GM12873 (cell line): ENCODE measurements at regions not wholly inside any gene's neighbourhood (a gene's known extent, or its start where the extent isn't known, plus 50 kb on each side); places are given as distances from the start of the nearest gene placed in this dataset.

ENCODE experiments used
- CTCF ChIP-seq: IDR thresholded peaks from 2 replicates; pipeline ENCODE4 v1.5.1; 2012; ENCODE audit warnings: low read depth, mild to moderate bottlenecking, moderate library complexity, low read length, control low read depth; ENCODE audit not compliant: insufficient read depth; ENCODE audit errors: missing control alignments

GRCh38 chrX:140608111-140608510, 101.4 kb upstream of the LINC00632 start:
- TF ChIP-seq CTCF = no peak

GRCh38 chrX:140602140-140602539, 97.3 kb upstream of the SOX3 start:
- TF ChIP-seq CTCF = no peak

GRCh38 chrX:140599851-140600250, 95.0 kb upstream of the SOX3 start:
- TF ChIP-seq CTCF = no peak

GRCh38 chrX:140589657-140590056, 84.8 kb upstream of the SOX3 start:
- no peak for TF ChIP-seq CTCF

GRCh38 chrX:140586951-140587350, 82.1 kb upstream of the SOX3 start:
- no peak for TF ChIP-seq CTCF

- no peak for TF ChIP-seq CTCF
These were observed 75.6 kb upstream of the SOX3 start for GRCh38 chrX:140580478-140580877.

- TF ChIP-seq CTCF = peak; percentile 85
These were observed 67.9 kb upstream of the SOX3 start for GRCh38 chrX:140572724-140573123.
